ENCODE measurements at regions not wholly inside any gene's neighbourhood (a gene's known extent, or its start where the extent isn't known, plus 50 kb on each side); places are given as distances from the start of the nearest gene placed in this dataset.

DNA sequence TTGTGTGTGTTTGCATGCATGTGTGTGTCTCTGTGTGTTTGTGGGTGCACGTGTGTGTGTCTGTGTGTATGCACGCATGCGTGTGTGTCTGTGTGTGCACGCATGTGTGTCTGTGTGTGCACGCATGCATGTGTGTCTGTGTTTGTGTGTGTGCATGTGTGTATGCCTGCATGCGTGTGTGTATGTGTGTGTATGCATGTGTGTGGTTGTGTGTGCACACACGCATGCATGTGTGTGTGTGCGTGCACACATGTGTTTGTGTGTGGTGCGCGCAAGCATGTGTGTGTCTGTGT lies 239.9 kb upstream of the TNRC6C start:
- TF ChIP-seq POLR2A (IDR thresholded peaks at IDR 0.05): no peak
- TF ChIP-seq, protein P1, sequence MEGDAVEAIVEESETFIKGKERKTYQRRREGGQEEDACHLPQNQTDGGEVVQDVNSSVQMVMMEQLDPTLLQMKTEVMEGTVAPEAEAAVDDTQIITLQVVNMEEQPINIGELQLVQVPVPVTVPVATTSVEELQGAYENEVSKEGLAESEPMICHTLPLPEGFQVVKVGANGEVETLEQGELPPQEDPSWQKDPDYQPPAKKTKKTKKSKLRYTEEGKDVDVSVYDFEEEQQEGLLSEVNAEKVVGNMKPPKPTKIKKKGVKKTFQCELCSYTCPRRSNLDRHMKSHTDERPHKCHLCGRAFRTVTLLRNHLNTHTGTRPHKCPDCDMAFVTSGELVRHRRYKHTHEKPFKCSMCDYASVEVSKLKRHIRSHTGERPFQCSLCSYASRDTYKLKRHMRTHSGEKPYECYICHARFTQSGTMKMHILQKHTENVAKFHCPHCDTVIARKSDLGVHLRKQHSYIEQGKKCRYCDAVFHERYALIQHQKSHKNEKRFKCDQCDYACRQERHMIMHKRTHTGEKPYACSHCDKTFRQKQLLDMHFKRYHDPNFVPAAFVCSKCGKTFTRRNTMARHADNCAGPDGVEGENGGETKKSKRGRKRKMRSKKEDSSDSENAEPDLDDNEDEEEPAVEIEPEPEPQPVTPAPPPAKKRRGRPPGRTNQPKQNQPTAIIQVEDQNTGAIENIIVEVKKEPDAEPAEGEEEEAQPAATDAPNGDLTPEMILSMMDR (IDR thresholded peaks at IDR 0.05): no peak

Measured in vagina (tissue), 2 donors.